COLO668 (cell line): ENCODE measurements at regions not wholly inside any gene's neighbourhood (a gene's known extent, or its start where the extent isn't known, plus 50 kb on each side); places are given as distances from the start of the nearest gene placed in this dataset.

Experiments used
- DNase-seq: peaks from one replicate; lab custom pipeline; 2025; ENCODE audit not compliant: unreplicated experiment; lab: John Stamatoyannopoulos, UW

- no peak for DNase-seq
Observed at GRCh38 chr22:44403166-44403565, 90.4 kb upstream of the SHISAL1 start.

- no peak for DNase-seq
Observed at GRCh38 chr22:44402196-44403111, 89.7 kb upstream of the SHISAL1 start.

- DNase-seq: no peak
Observed at GRCh38 chr22:44401783-44402110, 89.0 kb upstream of the SHISAL1 start.

- no peak for DNase-seq
Observed at GRCh38 chr22:44400763-44401060, 88.0 kb upstream of the SHISAL1 start.

GRCh38 chr22:44399906-44400762 is 87.4 kb upstream of the SHISAL1 start:
- no peak for DNase-seq

- DNase-seq: no peak
Observed at GRCh38 chr22:44398856-44399837, 86.4 kb upstream of the SHISAL1 start.

- DNase-seq: no peak
Observed at GRCh38 chr22:44396727-44397722, 84.3 kb upstream of the SHISAL1 start.

GRCh38 chr22:44396021-44396726 is 83.4 kb upstream of the SHISAL1 start:
- DNase-seq: no peak

GRCh38 chr22:44395118-44396005 is 82.6 kb upstream of the SHISAL1 start:
- DNase-seq: no peak

GRCh38 chr22:44394246-44395117 is 81.7 kb upstream of the SHISAL1 start:
- DNase-seq: no peak

GRCh38 chr22:44393066-44393465 is 80.3 kb upstream of the SHISAL1 start:
- DNase-seq: no peak

- no peak for DNase-seq
Observed at GRCh38 chr22:44392446-44392921, 79.7 kb upstream of the SHISAL1 start.

- DNase-seq: no peak
Observed at GRCh38 chr22:44391481-44392445, 79.0 kb upstream of the SHISAL1 start.

GRCh38 chr22:44391015-44391414 is 78.3 kb upstream of the SHISAL1 start:
- no peak for DNase-seq

- no peak for DNase-seq
Observed at GRCh38 chr22:44390613-44390970, 77.8 kb upstream of the SHISAL1 start.
